Activated CD8-positive, alpha-beta T cell treated with anti-CD3 and anti-CD28 coated beads, Interleukin-2, amount 10 ng/mL, durations not matched to agents 7 days and 5 days (primary cell): ENCODE measurements at regions not wholly inside any gene's neighbourhood (a gene's known extent, or its start where the extent isn't known, plus 50 kb on each side); places are given as distances from the start of the nearest gene placed in this dataset.

Experiments
- ATAC-seq: fragments of 150-1000 bp; cut with Tn5 transposase; one replicate; pipeline ENCODE4 v1.10.0; 2021; ENCODE audit warnings: moderate library complexity
- CTCF ChIA-PET: fragments of 350-600 bp; sonication (Branson Sonifier 250); formaldehyde crosslinking; loops from one replicate; lab custom pipeline; 2021; ENCODE audit warnings: antibody characterized with exemption; lab: Charles Lee
- POLR2A ChIA-PET: fragments of 350-600 bp; sonication (Branson Sonifier 250); formaldehyde crosslinking; loops from one replicate; lab custom pipeline; 2021; ENCODE audit warnings: antibody characterized with exemption; lab: Charles Lee
- DNase-seq: peaks from one replicate; pipeline ENCODE4 v3.0.0-alpha.2; 2020
- H3K27ac Mint-ChIP-seq: one replicate; pipeline ENCODE4 v1.8.0; 2021; ENCODE audit warnings: mild to moderate bottlenecking, mixed read lengths
- H3K27me3 Mint-ChIP-seq: one replicate; pipeline ENCODE4 v1.8.0; 2021; ENCODE audit warnings: low read depth, mixed read lengths
- H3K36me3 Mint-ChIP-seq: one replicate; pipeline ENCODE4 v1.8.0; 2021; ENCODE audit warnings: low read depth, mixed read lengths
- H3K4me1 Mint-ChIP-seq: one replicate; pipeline ENCODE4 v1.8.0; 2021; ENCODE audit warnings: low read depth, mixed read lengths
- H3K4me3 Mint-ChIP-seq: one replicate; pipeline ENCODE4 v1.8.0; 2021; ENCODE audit warnings: mild to moderate bottlenecking, mixed read lengths
- H3K9me3 Mint-ChIP-seq: one replicate; pipeline ENCODE4 v1.8.0; 2022; ENCODE audit warnings: mixed read lengths; ENCODE audit not compliant: insufficient read depth

DNA sequence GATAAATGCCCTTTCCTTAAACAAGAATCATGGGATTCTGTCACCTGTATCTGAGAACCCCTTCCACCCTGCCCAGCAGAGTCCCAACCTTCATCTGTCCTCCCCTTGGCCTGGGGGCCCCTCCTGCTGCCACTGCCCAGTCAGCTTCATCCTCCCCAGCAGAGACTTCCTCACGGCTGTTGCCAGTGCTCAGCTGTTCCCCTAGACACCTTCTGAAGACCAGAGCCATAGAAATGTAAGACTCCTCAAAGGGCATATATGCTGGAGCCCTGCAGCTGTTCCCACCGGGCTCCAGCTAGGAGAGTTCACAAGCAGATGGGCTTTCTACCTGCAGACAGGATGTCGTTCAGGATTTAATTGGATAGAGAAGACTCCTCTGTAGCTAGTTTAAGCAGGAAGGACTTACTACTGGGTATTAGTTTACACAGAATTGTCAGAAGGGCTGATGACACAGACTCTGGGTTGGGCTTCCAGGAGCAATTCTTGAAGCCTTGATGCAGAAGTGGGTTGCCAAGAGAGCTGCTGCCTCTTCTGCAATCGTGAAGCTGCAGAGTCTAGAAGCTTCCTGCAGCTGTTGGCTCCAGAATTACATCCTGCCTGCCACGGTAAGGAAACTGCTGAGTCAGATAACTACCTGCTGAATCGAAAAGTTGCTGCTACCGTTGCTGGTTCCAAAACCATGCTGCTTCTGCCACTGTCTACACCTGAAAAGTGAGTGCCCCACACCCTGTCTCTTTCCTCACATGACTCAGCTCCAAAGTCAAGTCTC is 57.1 kb upstream of the MLN start:
- CTCF ChIA-PET: interaction anchor here (0.7 to 2.2 kb wide), 11 partner anchors 11 to 294 kb away, joined by 3 to 14 read pairs (median 5); partner anchors contain the start of gene UQCC2
- peaks cover 64% of the 10 kb centered on the region for H3K4me1 Mint-ChIP-seq

GRCh38 chr6:33860006-33860405 is 56.2 kb upstream of the MLN start:
- H3K4me1 Mint-ChIP-seq: peaks cover 71% of the 10 kb centered on the region
- no peaks in the 10 kb centered on the region for H3K36me3 Mint-ChIP-seq
- no peak overlapping the region for H3K27ac Mint-ChIP-seq
- ATAC-seq: no peak
- POLR2A ChIA-PET: interaction anchor here (3.1 kb wide), 1 partner anchor 45 kb away, joined by 22 read pairs; no protein-coding TSS in a partner anchor
- H3K4me3 Mint-ChIP-seq: no peak overlapping the region
- peaks cover 36% of the 10 kb centered on the region for H3K27me3 Mint-ChIP-seq
- CTCF ChIA-PET: interaction anchor here (0.7 to 2.2 kb wide), 7 partner anchors 10 to 295 kb away, joined by 3 to 14 read pairs (median 5); no protein-coding TSS in a partner anchor
- H3K9me3 Mint-ChIP-seq: no peaks in the 10 kb centered on the region
- no peak for DNase-seq

More for the DNA sequence above, 57.1 kb upstream of the MLN start:
- peaks cover 39% of the 10 kb centered on the region for H3K27me3 Mint-ChIP-seq
- POLR2A ChIA-PET: interaction anchor here (0.8 to 3.1 kb wide), 3 partner anchors 42 to 54 kb away, joined by 3 to 22 read pairs (median 3); no protein-coding TSS in a partner anchor
- DNase-seq (peak; percentile 68), ATAC-seq (peak; percentile 27)
- no peaks in the 10 kb centered on the region for H3K36me3 Mint-ChIP-seq
- H3K4me3 Mint-ChIP-seq: no peak overlapping the region
- H3K27ac Mint-ChIP-seq: peak overlapping the region; percentile 36
- H3K9me3 Mint-ChIP-seq: peaks cover 6% of the 10 kb centered on the region

GRCh38 chr6:33858804-33859505 is 55.2 kb upstream of the MLN start:
- no peak for ATAC-seq
- H3K4me1 Mint-ChIP-seq: peaks cover 67% of the 10 kb centered on the region
- H3K27ac Mint-ChIP-seq: no peak overlapping the region
- peaks cover 42% of the 10 kb centered on the region for H3K27me3 Mint-ChIP-seq
- ChIA-PET POLR2A (interaction anchor here (1.1 kb wide), 1 partner anchor 46 kb away, joined by 3 read pairs; no protein-coding TSS in a partner anchor), CTCF (no interaction called here)
- H3K36me3 Mint-ChIP-seq: no peaks in the 10 kb centered on the region
- DNase-seq: no peak
- no peaks in the 10 kb centered on the region for H3K9me3 Mint-ChIP-seq
- H3K4me3 Mint-ChIP-seq: no peak overlapping the region

GRCh38 chr6:33857932-33858475 is 54.2 kb upstream of the MLN start:
- H3K4me3 Mint-ChIP-seq: no peak overlapping the region
- H3K36me3 Mint-ChIP-seq: no peaks in the 10 kb centered on the region
- CTCF ChIA-PET: no interaction called here
- ATAC-seq: no peak
- peaks cover 60% of the 10 kb centered on the region for H3K4me1 Mint-ChIP-seq
- H3K27ac Mint-ChIP-seq: no peak overlapping the region
- H3K9me3 Mint-ChIP-seq: no peaks in the 10 kb centered on the region
- H3K27me3 Mint-ChIP-seq: peaks cover 46% of the 10 kb centered on the region
- POLR2A ChIA-PET: interaction anchor here (1.1 kb wide), 1 partner anchor 47 kb away, joined by 3 read pairs; no protein-coding TSS in a partner anchor
- DNase-seq: no peak

- no peak overlapping the region for H3K4me3 Mint-ChIP-seq
- H3K27me3 Mint-ChIP-seq: peaks cover 48% of the 10 kb centered on the region
- H3K27ac Mint-ChIP-seq: no peak overlapping the region
- DNase-seq: no peak
- H3K4me1 Mint-ChIP-seq: peaks cover 59% of the 10 kb centered on the region
- H3K36me3 Mint-ChIP-seq: no peaks in the 10 kb centered on the region
- ChIA-PET CTCF (interaction anchor here (1.0 to 3.3 kb wide), 2 partner anchors 86 to 171 kb away, joined by 3 to 15 read pairs; no protein-coding TSS in a partner anchor), POLR2A (interaction anchor here (3.8 kb wide), 1 partner anchor 47 kb away, joined by 19 read pairs; no protein-coding TSS in a partner anchor)
- ATAC-seq: peak; percentile 3
- no peaks in the 10 kb centered on the region for H3K9me3 Mint-ChIP-seq
These were observed 53.5 kb upstream of the MLN start for GRCh38 chr6:33857093-33857931.

DNA sequence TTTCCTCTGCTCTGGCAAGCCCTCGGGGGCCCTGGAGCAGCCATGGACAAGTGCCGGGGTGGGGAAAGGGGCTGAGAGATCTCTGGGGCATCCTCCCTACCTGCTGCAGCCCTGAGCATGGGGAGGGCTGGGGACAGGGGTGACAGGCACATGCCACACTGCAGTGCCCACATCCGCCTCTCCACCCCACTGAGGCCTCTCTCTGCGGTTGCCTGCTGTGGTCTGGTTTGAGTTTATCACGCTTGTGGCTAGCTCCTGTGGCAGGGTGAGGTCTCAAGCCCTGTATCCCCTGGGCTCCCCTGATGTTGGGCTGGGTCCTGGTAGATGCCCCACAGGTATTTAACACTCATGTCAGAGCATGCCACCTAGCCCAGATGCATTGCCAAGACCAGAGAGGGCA is 52.9 kb upstream of the MLN start:
- peaks cover 52% of the 10 kb centered on the region for H3K4me1 Mint-ChIP-seq
- H3K9me3 Mint-ChIP-seq: no peaks in the 10 kb centered on the region
- CTCF ChIA-PET: interaction anchor here (0.8 to 3.3 kb wide), 3 partner anchors 17 to 171 kb away, joined by 3 to 15 read pairs (median 3); no protein-coding TSS in a partner anchor

GRCh38 chr6:33856031-33856590 is 52.3 kb upstream of the MLN start:
- ATAC-seq (peak; percentile 12), DNase-seq (no peak)
- no peaks in the 10 kb centered on the region for H3K36me3 Mint-ChIP-seq
- peak overlapping the region; percentile 72 for H3K27ac Mint-ChIP-seq
- ChIA-PET CTCF (interaction anchor here (0.8 to 3.3 kb wide), 5 partner anchors 16 to 172 kb away, joined by 3 to 15 read pairs (median 3); no protein-coding TSS in a partner anchor), POLR2A (interaction anchor here (1.0 to 3.8 kb wide), 2 partner anchors 39 to 49 kb away, joined by 3 to 19 read pairs; no protein-coding TSS in a partner anchor)
- no peaks in the 10 kb centered on the region for H3K9me3 Mint-ChIP-seq
- peaks cover 46% of the 10 kb centered on the region for H3K27me3 Mint-ChIP-seq
- H3K4me3 Mint-ChIP-seq: no peak overlapping the region
- peaks cover 47% of the 10 kb centered on the region for H3K4me1 Mint-ChIP-seq

More for the DNA sequence above, 52.9 kb upstream of the MLN start:
- Mint-ChIP-seq H3K27ac (peak overlapping the region; percentile 72), H3K27me3 (peaks cover 48% of the 10 kb centered on the region), H3K4me3 (peak overlapping the region; percentile 40), H3K36me3 (no peaks in the 10 kb centered on the region)
- ATAC-seq: peak; percentile 83
- peak; percentile 89 for DNase-seq
- POLR2A ChIA-PET: interaction anchor here (3.8 kb wide), 1 partner anchor 48 kb away, joined by 19 read pairs; no protein-coding TSS in a partner anchor

- DNase-seq (no peak), ATAC-seq (no peak)
- H3K4me3 Mint-ChIP-seq: no peak overlapping the region
- H3K9me3 Mint-ChIP-seq: no peaks in the 10 kb centered on the region
- no peaks in the 10 kb centered on the region for H3K36me3 Mint-ChIP-seq
- H3K27ac Mint-ChIP-seq: no peak overlapping the region
- POLR2A ChIA-PET: interaction anchor here (3.8 kb wide), 1 partner anchor 50 kb away, joined by 19 read pairs; no protein-coding TSS in a partner anchor
- CTCF ChIA-PET: interaction anchor here (0.9 to 3.3 kb wide), 4 partner anchors 39 to 173 kb away, joined by 3 to 15 read pairs (median 4); no protein-coding TSS in a partner anchor
- peaks cover 52% of the 10 kb centered on the region for H3K27me3 Mint-ChIP-seq
- H3K4me1 Mint-ChIP-seq: peaks cover 38% of the 10 kb centered on the region
These were observed 50.8 kb upstream of the MLN start for GRCh38 chr6:33854572-33855030.

- peaks cover 36% of the 10 kb centered on the region for H3K4me1 Mint-ChIP-seq
- ChIA-PET CTCF (interaction anchor here (1.2 to 4.2 kb wide), 3 partner anchors 40 to 173 kb away, joined by 4 to 23 read pairs (median 4); no protein-coding TSS in a partner anchor), POLR2A (interaction anchor here (3.8 kb wide), 1 partner anchor 51 kb away, joined by 19 read pairs; no protein-coding TSS in a partner anchor)
These were observed 49.9 kb upstream of the MLN start for GRCh38 chr6:33853736-33854135.

More at GRCh38 chr6:33853736-33854135, 49.9 kb upstream of the MLN start:
- Mint-ChIP-seq H3K27ac (no peak overlapping the region), H3K36me3 (no peaks in the 10 kb centered on the region), H3K9me3 (no peaks in the 10 kb centered on the region), H3K4me3 (no peak overlapping the region), H3K27me3 (peaks cover 55% of the 10 kb centered on the region)
- no peak for DNase-seq
- ATAC-seq: no peak
